ENCODE measurements at regions not wholly inside any gene's neighbourhood (a gene's known extent, or its start where the extent isn't known, plus 50 kb on each side); places are given as distances from the start of the nearest gene placed in this dataset.

GRCh38 chr12:45102818-45103217 is 51.9 kb upstream of the DBX2 start:
- TF ChIP-seq, protein P1, sequence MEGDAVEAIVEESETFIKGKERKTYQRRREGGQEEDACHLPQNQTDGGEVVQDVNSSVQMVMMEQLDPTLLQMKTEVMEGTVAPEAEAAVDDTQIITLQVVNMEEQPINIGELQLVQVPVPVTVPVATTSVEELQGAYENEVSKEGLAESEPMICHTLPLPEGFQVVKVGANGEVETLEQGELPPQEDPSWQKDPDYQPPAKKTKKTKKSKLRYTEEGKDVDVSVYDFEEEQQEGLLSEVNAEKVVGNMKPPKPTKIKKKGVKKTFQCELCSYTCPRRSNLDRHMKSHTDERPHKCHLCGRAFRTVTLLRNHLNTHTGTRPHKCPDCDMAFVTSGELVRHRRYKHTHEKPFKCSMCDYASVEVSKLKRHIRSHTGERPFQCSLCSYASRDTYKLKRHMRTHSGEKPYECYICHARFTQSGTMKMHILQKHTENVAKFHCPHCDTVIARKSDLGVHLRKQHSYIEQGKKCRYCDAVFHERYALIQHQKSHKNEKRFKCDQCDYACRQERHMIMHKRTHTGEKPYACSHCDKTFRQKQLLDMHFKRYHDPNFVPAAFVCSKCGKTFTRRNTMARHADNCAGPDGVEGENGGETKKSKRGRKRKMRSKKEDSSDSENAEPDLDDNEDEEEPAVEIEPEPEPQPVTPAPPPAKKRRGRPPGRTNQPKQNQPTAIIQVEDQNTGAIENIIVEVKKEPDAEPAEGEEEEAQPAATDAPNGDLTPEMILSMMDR (IDR thresholded peaks at IDR 0.05 in 8 of 11, conservative IDR thresholded peaks at IDR 0.05 in 3 of 11), result no peak
- TF ChIP-seq POLR2A (IDR thresholded peaks at IDR 0.05), result no peak

All from spleen (tissue), 7 donors.